Calu3 (cell line): ENCODE measurements at regions not wholly inside any gene's neighbourhood (a gene's known extent, or its start where the extent isn't known, plus 50 kb on each side); places are given as distances from the start of the nearest gene placed in this dataset.

ENCODE experiments used
- BruUV-seq: library from RNA; stranded (reverse); fragments of 400-500 nt; replicated peaks from 2 replicates; lab custom pipeline; 2021; lab: Mats Ljungman, UMichigan
- CTCF ChIA-PET: fragments of 300-600 bp; sonication (Branson Sonifier 250); formaldehyde crosslinking; loops from one replicate; lab custom pipeline; 2022; ENCODE audit warnings: antibody characterized with exemption; lab: Charles Lee
- DNase-seq: peaks from one replicate; pipeline ENCODE4 v3.0.0; 2022
- H3K27ac Mint-ChIP-seq: one replicate; pipeline ENCODE4 v1.8.0; 2022; ENCODE audit warnings: mixed read lengths; ENCODE audit not compliant: unreplicated experiment
- H3K27me3 Mint-ChIP-seq: one replicate; pipeline ENCODE4 v1.8.0; 2022; ENCODE audit warnings: mixed read lengths; ENCODE audit not compliant: unreplicated experiment
- H3K36me3 Mint-ChIP-seq: one replicate; pipeline ENCODE4 v1.8.0; 2022; ENCODE audit warnings: mild to moderate bottlenecking, moderate library complexity, mixed read lengths; ENCODE audit not compliant: insufficient read depth, unreplicated experiment
- H3K4me1 Mint-ChIP-seq: one replicate; pipeline ENCODE4 v1.8.0; 2022; ENCODE audit warnings: mild to moderate bottlenecking, low read depth, mixed read lengths; ENCODE audit not compliant: unreplicated experiment
- H3K4me3 Mint-ChIP-seq: one replicate; pipeline ENCODE4 v1.8.0; 2022; ENCODE audit warnings: mild to moderate bottlenecking, low read depth, moderate library complexity, mixed read lengths; ENCODE audit not compliant: unreplicated experiment
- H3K9me3 Mint-ChIP-seq: one replicate; pipeline ENCODE4 v1.8.0; 2022; ENCODE audit warnings: low read depth, mixed read lengths; ENCODE audit not compliant: unreplicated experiment
- intact Hi-C: fragments of 100-400 bp; cut with micrococcal nuclease; formaldehyde crosslinking; loops from one replicate; pipeline ENCODE4 v1.10.0; 2022; ENCODE audit not compliant: unreplicated experiment
- TF ChIP-seq, protein P1 (sequence below): fragments of 200-600 bp; IDR thresholded peaks from one replicate; pipeline ENCODE4 v1.8.0; 2022; ENCODE audit warnings: antibody characterized with exemption; ENCODE audit not compliant: unreplicated experiment

- BruUV-seq = no TSS peak
- Mint-ChIP-seq H3K36me3 (no peaks in the 10 kb centered on the region), H3K4me3 (no peak overlapping the region), H3K4me1 (no peaks in the 10 kb centered on the region), H3K9me3 (no peaks in the 10 kb centered on the region), H3K27me3 (no peaks in the 10 kb centered on the region), H3K27ac (no peak overlapping the region)
- CTCF ChIA-PET = no interaction called here
- TF ChIP-seq, protein P1, sequence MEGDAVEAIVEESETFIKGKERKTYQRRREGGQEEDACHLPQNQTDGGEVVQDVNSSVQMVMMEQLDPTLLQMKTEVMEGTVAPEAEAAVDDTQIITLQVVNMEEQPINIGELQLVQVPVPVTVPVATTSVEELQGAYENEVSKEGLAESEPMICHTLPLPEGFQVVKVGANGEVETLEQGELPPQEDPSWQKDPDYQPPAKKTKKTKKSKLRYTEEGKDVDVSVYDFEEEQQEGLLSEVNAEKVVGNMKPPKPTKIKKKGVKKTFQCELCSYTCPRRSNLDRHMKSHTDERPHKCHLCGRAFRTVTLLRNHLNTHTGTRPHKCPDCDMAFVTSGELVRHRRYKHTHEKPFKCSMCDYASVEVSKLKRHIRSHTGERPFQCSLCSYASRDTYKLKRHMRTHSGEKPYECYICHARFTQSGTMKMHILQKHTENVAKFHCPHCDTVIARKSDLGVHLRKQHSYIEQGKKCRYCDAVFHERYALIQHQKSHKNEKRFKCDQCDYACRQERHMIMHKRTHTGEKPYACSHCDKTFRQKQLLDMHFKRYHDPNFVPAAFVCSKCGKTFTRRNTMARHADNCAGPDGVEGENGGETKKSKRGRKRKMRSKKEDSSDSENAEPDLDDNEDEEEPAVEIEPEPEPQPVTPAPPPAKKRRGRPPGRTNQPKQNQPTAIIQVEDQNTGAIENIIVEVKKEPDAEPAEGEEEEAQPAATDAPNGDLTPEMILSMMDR = no peak
- no peak for DNase-seq
- intact Hi-C loops = no loop called here
These were observed 169.0 kb upstream of the UFM1 start for GRCh38 chr13:38180670-38181069.

GRCh38 chr13:38180126-38180525 is 169.5 kb upstream of the UFM1 start:
- no peaks in the 10 kb centered on the region for H3K27me3 Mint-ChIP-seq
- DNase-seq = no peak
- intact Hi-C loops = no loop called here
- no peak overlapping the region for H3K27ac Mint-ChIP-seq
- CTCF ChIA-PET = no interaction called here
- BruUV-seq = no TSS peak
- no peak overlapping the region for H3K4me3 Mint-ChIP-seq
- no peaks in the 10 kb centered on the region for H3K9me3 Mint-ChIP-seq
- H3K4me1 Mint-ChIP-seq = no peaks in the 10 kb centered on the region
- TF ChIP-seq, protein P1 = no peak
- no peaks in the 10 kb centered on the region for H3K36me3 Mint-ChIP-seq

- H3K9me3 Mint-ChIP-seq = no peaks in the 10 kb centered on the region
- CTCF ChIA-PET = no interaction called here
These were observed 173.0 kb upstream of the UFM1 start for GRCh38 chr13:38176664-38177063.

GRCh38 chr13:38173403-38173802 is 176.2 kb upstream of the UFM1 start:
- H3K36me3 Mint-ChIP-seq = no peaks in the 10 kb centered on the region
- BruUV-seq = no TSS peak
- TF ChIP-seq, protein P1 = no peak
- H3K4me1 Mint-ChIP-seq = no peaks in the 10 kb centered on the region
- no peak overlapping the region for H3K4me3 Mint-ChIP-seq
- no peak overlapping the region for H3K27ac Mint-ChIP-seq
- CTCF ChIA-PET = no interaction called here
- intact Hi-C loops = no loop called here
- no peak for DNase-seq
- H3K27me3 Mint-ChIP-seq = no peaks in the 10 kb centered on the region
- no peaks in the 10 kb centered on the region for H3K9me3 Mint-ChIP-seq

More at GRCh38 chr13:38176664-38177063, 173.0 kb upstream of the UFM1 start:
- no peak overlapping the region for H3K27ac Mint-ChIP-seq
- H3K4me1 Mint-ChIP-seq = no peaks in the 10 kb centered on the region
- BruUV-seq = no TSS peak
- TF ChIP-seq, protein P1 = no peak
- no peaks in the 10 kb centered on the region for H3K36me3 Mint-ChIP-seq
- no peaks in the 10 kb centered on the region for H3K27me3 Mint-ChIP-seq
- no peak overlapping the region for H3K4me3 Mint-ChIP-seq
- intact Hi-C loops = no loop called here
- no peak for DNase-seq
